HG03175 (cell line): ENCODE measurements at regions not wholly inside any gene's neighbourhood (a gene's known extent, or its start where the extent isn't known, plus 50 kb on each side); places are given as distances from the start of the nearest gene placed in this dataset.
"Not testable (repeated sequence)": the region's sequence is repeated elsewhere in the genome, so short reads cannot be mapped to it uniquely, and the experiment has no call there.

Experiments
- ATAC-seq: cut with Tn5 transposase; IDR thresholded peaks from one replicate; pipeline ENCODE4 v1.9.1; 2021; ENCODE audit warnings: mild to moderate bottlenecking, moderate library complexity; ENCODE audit not compliant: unreplicated experiment

DNA sequence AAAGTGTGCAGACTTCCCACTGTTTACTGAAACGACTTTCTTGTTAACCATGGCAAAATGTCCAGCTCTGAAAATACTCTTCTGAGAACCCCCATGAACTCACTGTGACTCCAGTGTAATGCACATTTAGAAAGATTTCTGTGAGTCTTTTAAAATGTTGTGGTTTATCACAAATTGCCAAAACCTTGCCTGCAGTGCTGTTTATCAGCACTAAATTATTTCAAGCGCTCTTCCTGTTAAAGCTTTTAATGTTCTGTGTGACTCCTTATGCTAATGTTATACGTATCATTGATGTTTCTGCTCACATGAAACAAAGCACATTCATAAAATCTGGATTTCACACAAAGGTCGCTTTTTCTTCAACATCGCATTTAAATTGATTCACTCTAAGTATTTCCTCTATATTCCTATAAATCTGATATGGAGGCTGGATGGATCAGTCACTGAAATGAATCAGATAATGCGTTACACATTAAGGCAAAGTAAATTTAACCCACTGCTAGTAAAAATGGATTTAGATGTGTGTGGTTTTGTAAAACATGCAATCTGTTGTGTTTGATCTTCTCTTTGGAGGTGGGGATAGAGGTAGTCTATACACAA is 521.2 kb downstream of the NYAP2 start:
- no peak for ATAC-seq

GRCh38 chr2:225916692-225917091 is 517.2 kb downstream of the NYAP2 start:
- no peak for ATAC-seq

GRCh38 chr2:225911019-225911418 is 511.5 kb downstream of the NYAP2 start:
- no peak for ATAC-seq

DNA sequence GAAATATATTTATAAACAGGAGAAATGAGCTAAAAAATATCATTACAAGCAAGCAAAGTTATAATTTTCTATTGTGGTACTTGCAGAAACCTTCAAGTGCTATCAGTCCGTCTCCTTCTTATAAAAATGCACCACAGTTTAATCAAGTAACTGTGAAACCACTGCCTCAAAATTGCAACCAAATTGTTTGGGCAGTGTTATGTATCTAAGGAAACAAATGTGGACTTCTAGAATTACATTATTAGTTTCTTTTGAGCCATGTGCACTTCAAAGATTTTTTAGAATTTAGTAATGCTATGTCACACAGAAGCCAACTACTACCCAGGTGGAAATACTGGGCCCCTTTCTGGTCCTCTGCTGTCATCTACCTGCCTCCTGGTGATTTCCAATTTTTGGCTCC is 495.6 kb downstream of the NYAP2 start:
- no peak for ATAC-seq

- no peak for ATAC-seq
Measured at GRCh38 chr2:225894236-225894980, 494.9 kb downstream of the NYAP2 start.

- no peak for ATAC-seq
Measured at GRCh38 chr2:225893151-225893550, 493.6 kb downstream of the NYAP2 start.

- ATAC-seq, result no peak
Measured at GRCh38 chr2:225891771-225892170, 492.3 kb downstream of the NYAP2 start.

- ATAC-seq, result no peak
Measured at GRCh38 chr2:225891013-225891412, 491.5 kb downstream of the NYAP2 start.

- ATAC-seq, result peak; percentile 75
Measured at GRCh38 chr2:225889452-225889851, 489.9 kb downstream of the NYAP2 start.

DNA sequence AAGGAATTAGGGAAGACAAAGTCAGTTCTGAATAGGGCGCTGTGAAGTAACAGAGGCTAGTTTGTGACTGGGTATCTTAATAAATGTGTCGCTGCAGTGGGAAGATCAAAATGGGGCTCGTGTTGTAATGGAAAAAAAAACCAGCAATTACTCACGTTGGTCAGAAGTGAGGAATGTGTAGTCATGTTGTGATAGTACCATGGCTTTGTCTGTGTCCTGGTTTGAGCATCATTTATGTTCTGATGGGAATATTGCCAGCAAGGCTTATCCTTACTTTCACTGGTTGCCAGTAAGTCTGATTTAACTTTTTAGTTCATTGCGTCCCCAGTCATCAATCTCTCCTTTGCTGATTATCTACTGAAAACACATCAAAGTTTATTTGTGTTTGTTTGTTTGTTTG is 467.6 kb downstream of the NYAP2 start:
- no peak for ATAC-seq

DNA sequence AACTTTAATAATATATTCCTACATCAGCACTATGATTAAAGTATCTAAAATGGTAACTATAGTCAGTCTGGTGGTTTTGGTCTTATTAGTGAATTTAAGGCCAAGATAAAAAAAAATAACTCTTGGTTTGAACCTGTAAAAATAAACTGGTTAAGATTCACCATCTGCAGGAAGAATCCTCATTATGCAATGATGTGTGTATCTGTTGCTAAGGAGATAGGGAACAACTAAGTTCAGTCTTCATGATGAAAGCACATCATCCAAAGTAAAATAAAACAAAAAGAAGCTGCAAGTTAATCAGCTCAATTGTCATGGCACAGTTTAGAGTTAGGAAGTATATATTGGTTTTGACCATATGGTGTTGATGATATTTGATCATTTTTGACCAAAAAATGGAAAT is 466.0 kb downstream of the NYAP2 start:
- no peak for ATAC-seq

DNA sequence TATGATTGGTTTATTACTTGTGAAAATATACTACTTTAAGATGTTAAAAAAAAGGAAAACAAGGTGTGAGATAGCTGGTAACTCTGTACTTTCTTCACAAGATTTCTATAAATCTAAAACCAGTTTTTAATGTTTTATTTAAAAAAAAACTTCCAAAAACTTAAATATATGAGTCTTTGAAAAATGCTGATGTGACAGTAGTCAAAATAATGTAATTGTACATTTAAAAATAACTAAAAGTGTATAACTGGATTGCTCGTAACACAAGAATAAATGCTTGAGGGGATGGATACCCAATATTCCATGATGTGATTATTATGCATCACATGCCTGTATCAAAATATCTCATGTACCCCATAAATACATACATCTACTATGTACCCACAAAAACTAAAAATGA is 464.9 kb downstream of the NYAP2 start:
- no peak for ATAC-seq

- ATAC-seq, result no peak
Measured at GRCh38 chr2:225842939-225843338, 443.4 kb downstream of the NYAP2 start.

DNA sequence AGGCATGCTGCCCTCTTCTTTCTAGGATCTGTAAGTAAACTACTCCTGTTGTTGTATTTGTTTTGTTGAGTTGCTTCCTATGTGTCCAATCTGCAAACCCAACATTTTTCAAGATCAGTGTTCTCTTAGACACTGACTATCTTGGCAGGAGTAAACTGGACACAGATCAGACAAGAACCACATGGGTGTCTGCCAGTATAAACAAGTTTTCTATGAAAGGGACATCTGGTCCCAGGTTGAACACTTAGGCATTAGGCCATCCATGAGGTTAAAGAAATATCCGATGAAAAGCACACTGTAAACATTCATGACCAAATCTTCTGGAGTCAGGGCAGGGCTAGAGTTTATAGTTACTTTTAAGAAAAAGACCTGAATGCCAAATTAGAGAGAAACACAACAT is 441.8 kb downstream of the NYAP2 start:
- ATAC-seq, result no peak

DNA sequence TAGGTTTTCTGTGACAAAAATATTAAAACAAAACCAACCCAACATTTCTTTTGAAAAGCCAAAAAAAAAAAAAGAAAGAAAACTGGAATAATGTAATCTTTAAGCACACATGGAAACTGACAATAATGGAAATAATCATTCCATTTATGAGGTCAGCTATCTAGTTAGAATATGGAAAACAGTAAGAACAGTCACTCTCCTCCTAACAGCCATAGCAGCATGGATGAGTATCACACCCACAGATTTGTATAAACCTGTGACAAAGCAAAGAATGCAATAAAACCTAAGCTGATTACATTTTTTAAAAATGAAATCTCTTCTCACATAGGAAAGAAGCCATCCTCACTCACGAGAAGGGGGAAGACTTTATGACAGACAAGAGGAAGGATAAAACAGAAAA is 437.8 kb downstream of the NYAP2 start:
- no peak for ATAC-seq

GRCh38 chr2:225824748-225825449 is 425.4 kb downstream of the NYAP2 start:
- no peak for ATAC-seq

DNA sequence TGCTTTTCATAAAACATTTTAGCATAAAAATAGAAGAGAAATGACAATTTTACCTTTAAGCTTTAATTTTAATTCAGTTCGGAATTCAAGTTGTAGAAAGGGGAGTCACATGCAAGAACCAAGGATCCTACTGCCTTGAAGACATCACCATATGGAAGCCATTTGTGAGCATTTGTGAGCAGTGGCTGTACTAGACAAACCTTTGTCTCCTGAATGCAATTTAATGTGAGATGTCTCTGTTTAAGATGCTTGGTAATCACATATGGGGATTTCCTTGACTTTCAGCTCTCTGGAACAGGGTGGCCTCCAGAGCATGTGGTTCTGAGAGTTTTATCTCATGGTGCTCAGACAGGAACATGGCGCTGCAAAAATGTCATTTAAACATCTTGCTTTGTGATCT is 421.8 kb downstream of the NYAP2 start:
- ATAC-seq, result no peak

DNA sequence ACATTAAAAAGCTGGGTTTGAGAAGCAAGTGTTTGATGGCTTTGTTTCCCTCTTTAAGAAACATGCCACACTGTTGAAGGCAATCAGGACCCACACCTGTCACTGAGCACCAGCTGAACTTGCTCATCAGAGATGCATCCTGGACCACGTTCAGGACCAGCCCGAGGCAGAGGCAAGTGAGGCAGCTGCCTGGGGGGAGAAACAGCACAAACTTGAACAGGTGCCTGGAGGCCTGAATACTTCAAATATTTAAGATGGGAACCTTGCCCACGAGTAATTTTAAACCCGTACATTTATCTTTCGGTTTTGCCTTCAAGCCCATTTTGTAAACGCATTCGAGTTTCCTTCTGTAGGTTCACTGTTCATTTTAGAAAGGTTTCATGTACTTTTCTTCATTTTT is 421.3 kb downstream of the NYAP2 start:
- ATAC-seq, result no peak

GRCh38 chr2:225814554-225814953 is 415.0 kb downstream of the NYAP2 start:
- ATAC-seq, result no peak

- ATAC-seq, result no peak
Measured at GRCh38 chr2:225806105-225806504, 406.6 kb downstream of the NYAP2 start.

- not testable (repeated sequence) for ATAC-seq
Measured at GRCh38 chr2:225802076-225802475, 402.6 kb downstream of the NYAP2 start.

DNA sequence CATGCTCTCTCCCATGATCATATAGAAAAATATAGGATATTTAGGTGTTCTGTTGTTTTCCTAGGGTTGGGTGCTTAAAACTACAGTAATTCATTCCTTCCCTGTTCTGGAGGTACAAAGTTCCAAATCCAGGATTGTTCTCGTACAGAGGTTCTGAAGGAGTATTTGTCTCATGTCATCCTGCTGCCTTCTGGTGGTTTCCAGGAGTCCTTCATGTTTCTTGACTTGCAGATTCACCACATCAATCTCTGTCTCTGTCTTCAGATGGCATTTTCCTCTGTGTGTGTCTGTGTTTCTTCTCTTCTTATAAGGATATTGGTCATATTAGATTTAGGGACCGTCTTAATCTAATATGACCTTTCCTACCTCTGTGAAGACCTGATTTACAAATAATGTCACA is 397.9 kb downstream of the NYAP2 start:
- no peak for ATAC-seq
